ENCODE measurements at regions not wholly inside any gene's neighbourhood (a gene's known extent, or its start where the extent isn't known, plus 50 kb on each side); places are given as distances from the start of the nearest gene placed in this dataset.

DNA sequence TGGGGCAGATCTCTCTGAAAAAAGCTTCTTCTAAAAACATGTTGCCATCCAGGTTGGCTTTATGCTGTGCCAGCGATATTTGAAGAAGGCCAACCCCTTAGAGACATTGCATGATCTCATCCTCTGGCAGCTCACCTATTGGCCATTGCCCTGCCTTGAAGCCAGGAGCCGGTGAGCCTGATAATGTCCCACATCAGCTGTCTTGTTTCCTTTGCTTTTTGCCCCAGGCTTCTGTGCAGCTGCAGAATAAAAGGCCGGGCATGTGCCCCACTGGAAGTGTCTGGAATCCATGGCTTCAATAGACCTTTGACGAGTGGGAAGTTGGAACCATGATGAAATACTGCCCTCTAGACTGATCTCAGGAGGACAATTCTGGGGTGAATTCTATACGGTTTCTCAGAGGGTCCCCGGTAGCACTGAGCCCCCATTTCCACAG, 523.5 kb upstream of the ZEB2 start:
- no peak for DNase-seq (ENCODE audit: low read depth in 1 of 2, low spot score in 1 of 2)
- no peak overlapping the region for H3K4me3 ChIP-seq (replicated peaks; ENCODE audit: insufficient read depth, low read length)
- H3K27ac ChIP-seq (replicated peaks), result no peak overlapping the region
- no peaks in the 10 kb centered on the region for H3K27me3 ChIP-seq (ENCODE audit: insufficient read depth, poor library complexity, severe bottlenecking)
- TF ChIP-seq, protein P1, sequence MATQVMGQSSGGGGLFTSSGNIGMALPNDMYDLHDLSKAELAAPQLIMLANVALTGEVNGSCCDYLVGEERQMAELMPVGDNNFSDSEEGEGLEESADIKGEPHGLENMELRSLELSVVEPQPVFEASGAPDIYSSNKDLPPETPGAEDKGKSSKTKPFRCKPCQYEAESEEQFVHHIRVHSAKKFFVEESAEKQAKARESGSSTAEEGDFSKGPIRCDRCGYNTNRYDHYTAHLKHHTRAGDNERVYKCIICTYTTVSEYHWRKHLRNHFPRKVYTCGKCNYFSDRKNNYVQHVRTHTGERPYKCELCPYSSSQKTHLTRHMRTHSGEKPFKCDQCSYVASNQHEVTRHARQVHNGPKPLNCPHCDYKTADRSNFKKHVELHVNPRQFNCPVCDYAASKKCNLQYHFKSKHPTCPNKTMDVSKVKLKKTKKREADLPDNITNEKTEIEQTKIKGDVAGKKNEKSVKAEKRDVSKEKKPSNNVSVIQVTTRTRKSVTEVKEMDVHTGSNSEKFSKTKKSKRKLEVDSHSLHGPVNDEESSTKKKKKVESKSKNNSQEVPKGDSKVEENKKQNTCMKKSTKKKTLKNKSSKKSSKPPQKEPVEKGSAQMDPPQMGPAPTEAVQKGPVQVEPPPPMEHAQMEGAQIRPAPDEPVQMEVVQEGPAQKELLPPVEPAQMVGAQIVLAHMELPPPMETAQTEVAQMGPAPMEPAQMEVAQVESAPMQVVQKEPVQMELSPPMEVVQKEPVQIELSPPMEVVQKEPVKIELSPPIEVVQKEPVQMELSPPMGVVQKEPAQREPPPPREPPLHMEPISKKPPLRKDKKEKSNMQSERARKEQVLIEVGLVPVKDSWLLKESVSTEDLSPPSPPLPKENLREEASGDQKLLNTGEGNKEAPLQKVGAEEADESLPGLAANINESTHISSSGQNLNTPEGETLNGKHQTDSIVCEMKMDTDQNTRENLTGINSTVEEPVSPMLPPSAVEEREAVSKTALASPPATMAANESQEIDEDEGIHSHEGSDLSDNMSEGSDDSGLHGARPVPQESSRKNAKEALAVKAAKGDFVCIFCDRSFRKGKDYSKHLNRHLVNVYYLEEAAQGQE (IDR thresholded peaks at IDR 0.05; ENCODE audit: insufficient replicate concordance, low read depth), result no peak
- TF ChIP-seq POLR2AphosphoS5 (IDR thresholded peaks at IDR 0.05; ENCODE audit: low read depth) (no peak), SPI1 (IDR thresholded peaks at IDR 0.05; ENCODE audit: borderline replicate concordance, low read depth) (no peak), GABPA (IDR thresholded peaks at IDR 0.05; ENCODE audit: low read depth) (no peak)
- TF ChIP-seq, protein P2, sequence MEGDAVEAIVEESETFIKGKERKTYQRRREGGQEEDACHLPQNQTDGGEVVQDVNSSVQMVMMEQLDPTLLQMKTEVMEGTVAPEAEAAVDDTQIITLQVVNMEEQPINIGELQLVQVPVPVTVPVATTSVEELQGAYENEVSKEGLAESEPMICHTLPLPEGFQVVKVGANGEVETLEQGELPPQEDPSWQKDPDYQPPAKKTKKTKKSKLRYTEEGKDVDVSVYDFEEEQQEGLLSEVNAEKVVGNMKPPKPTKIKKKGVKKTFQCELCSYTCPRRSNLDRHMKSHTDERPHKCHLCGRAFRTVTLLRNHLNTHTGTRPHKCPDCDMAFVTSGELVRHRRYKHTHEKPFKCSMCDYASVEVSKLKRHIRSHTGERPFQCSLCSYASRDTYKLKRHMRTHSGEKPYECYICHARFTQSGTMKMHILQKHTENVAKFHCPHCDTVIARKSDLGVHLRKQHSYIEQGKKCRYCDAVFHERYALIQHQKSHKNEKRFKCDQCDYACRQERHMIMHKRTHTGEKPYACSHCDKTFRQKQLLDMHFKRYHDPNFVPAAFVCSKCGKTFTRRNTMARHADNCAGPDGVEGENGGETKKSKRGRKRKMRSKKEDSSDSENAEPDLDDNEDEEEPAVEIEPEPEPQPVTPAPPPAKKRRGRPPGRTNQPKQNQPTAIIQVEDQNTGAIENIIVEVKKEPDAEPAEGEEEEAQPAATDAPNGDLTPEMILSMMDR (IDR thresholded peaks at IDR 0.05; ENCODE audit: insufficient read depth, low read length), result no peak

DNA sequence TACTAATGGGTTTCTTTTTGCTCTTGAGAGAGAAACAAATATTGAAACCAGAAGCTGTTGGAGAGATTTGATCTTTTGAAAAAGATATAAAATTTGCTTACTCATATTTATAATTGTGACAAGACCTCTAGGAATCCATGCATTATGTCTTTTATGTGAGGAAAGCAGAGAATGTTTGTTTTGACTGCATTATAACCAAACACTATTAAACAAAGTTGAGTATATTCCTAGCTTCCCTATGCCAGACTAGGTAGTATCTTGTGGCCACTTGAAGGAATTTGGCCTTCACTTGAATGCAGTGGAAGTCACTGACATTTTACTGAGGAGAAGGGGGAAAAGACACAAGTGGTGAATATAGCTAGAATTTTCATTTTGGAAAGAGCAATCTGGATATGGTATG, 521.8 kb upstream of the ZEB2 start:
- TF ChIP-seq, protein P1 (IDR thresholded peaks at IDR 0.05; ENCODE audit: insufficient replicate concordance, low read depth), result no peak
- no peak for TF ChIP-seq GABPA (IDR thresholded peaks at IDR 0.05; ENCODE audit: low read depth)
- TF ChIP-seq, protein P2 (IDR thresholded peaks at IDR 0.05; ENCODE audit: insufficient read depth, low read length), result no peak
- no peak for TF ChIP-seq SPI1 (IDR thresholded peaks at IDR 0.05; ENCODE audit: borderline replicate concordance, low read depth)
- no peak for TF ChIP-seq POLR2AphosphoS5 (IDR thresholded peaks at IDR 0.05; ENCODE audit: low read depth)
- no peak for DNase-seq (ENCODE audit: low read depth in 1 of 2, low spot score in 1 of 2)
- H3K27ac ChIP-seq (replicated peaks), result no peak overlapping the region
- no peak overlapping the region for H3K4me3 ChIP-seq (replicated peaks; ENCODE audit: insufficient read depth, low read length)
- no peaks in the 10 kb centered on the region for H3K27me3 ChIP-seq (ENCODE audit: insufficient read depth, poor library complexity, severe bottlenecking)

DNA sequence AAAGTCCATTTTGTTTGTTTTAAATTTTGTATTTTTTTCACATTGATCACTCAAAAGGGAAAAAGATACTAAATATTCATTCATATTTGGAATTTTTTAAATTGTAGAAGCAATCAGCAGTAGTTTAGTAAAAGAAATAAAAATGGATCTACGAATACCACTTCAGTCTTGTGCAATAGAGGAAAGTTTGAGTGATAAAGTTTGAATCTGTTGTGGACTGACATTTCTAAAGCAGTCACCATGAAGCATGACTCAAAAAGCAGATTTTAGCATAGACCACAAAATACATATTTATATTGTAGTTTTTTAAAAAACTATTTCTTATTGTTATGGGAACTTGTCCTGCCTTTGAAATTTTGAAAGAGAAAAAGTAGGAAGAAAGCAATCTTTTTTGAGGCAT, 520.5 kb upstream of the ZEB2 start:
- no peak for TF ChIP-seq SPI1 (IDR thresholded peaks at IDR 0.05; ENCODE audit: borderline replicate concordance, low read depth)
- no peak for DNase-seq (ENCODE audit: low read depth in 1 of 2, low spot score in 1 of 2)
- H3K27me3 ChIP-seq (ENCODE audit: insufficient read depth, poor library complexity, severe bottlenecking), result no peaks in the 10 kb centered on the region
- H3K27ac ChIP-seq (replicated peaks), result no peak overlapping the region
- no peak overlapping the region for H3K4me3 ChIP-seq (replicated peaks; ENCODE audit: insufficient read depth, low read length)

DNA sequence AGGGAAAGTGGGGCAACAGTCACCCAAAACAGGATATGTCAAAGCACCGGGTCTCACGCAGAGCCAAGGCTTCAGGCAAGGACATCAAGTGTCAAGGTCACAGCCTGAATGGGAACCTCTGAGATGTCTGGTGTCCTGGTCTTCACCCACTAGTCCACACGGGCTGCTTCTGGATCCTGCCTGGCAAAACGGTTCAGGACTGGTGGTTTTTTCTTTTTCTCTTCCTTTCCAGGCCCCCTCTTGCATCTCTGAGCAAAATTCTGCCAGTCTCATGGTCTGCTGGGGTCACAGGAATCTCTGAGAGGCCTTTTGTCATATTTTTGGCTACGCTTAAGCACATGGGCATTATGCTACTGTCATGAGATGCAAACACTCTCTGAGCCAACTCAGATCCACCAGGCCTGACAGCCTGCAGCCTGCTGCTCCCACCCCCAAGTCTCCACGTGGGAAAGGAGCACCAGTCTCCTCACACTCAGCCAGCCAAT, 518.2 kb upstream of the ZEB2 start:
- H3K27me3 ChIP-seq (ENCODE audit: insufficient read depth, poor library complexity, severe bottlenecking), result no peaks in the 10 kb centered on the region
- TF ChIP-seq, protein P2 (IDR thresholded peaks at IDR 0.05; ENCODE audit: insufficient read depth, low read length), result no peak
- TF ChIP-seq GABPA (IDR thresholded peaks at IDR 0.05; ENCODE audit: low read depth), result no peak
- no peak overlapping the region for H3K27ac ChIP-seq (replicated peaks)
- no peak for DNase-seq (ENCODE audit: low read depth in 1 of 2, low spot score in 1 of 2)
- no peak overlapping the region for H3K4me3 ChIP-seq (replicated peaks; ENCODE audit: insufficient read depth, low read length)

All from HL-60 (cell line).